GM19025 (cell line): ENCODE measurements at regions not wholly inside any gene's neighbourhood (a gene's known extent, or its start where the extent isn't known, plus 50 kb on each side); places are given as distances from the start of the nearest gene placed in this dataset.

Experiments
- ATAC-seq: cut with Tn5 transposase; IDR thresholded peaks from one replicate; pipeline ENCODE4 v1.9.1; 2021; ENCODE audit warnings: mild to moderate bottlenecking, low read depth, moderate library complexity; ENCODE audit not compliant: unreplicated experiment

DNA sequence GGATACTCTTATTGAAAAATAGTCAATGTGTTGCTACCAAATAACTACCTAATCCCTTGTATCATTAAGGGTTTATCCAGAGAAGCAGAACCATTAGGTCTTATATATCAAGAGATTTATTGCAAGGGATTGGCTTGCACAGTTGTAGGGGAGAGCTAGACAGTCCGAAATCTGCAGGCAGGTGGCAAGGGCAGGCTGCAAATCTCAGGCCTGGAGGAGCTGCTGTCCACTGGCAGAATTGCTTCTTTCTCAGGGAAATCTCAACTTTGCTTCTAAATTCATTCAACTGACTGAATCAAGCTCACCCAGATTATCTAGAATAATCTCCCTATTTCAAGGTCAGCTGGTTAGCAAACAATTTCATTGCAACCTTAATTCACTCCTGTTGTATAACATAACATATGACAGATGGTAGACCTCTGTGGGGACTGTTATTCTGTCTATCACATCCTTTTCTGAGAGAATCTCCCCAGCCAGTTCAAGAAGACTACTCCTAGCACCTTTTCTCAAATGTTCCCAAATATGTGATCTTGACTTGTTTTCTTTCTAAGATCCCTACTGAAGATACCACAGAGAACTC is 194.2 kb downstream of the NHLRC3 start:
- ATAC-seq, result no peak

DNA sequence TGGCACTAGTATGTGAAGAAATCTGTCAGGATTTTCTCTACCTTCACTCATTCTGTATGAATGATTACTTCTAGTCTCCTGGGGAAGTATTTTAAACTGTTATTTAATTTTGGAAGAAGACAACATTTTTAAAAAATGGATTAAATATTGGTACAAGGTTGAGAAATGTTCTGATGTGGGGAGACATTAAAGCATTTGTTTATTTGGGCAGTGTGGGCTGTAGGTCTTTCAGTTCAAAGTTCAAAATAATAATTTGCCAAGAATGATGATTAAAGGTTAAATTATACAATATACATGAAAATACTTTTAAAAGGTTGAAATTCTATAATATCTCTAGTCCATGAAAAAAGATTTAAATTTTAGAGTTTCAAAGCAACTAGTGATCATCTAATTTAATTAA is 194.7 kb downstream of the NHLRC3 start:
- ATAC-seq, result no peak

DNA sequence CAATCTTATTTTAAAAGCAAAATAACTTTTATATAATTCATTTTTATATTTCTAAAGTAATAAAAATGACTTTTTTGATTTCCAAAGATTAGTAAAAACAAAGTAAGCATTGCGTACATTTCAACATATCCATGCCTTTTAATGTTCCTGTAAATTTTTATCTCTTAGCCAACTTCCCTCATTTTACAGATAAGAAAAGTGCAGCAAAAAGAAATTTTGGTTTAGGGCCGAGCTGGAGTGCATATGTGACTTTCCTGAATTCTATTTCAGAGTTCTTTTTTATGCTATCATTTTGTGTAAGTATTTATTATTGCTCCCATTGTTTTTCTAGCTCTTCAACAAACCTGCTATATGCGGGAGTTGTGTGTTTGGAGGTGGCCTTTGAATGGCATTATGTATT is 195.3 kb downstream of the NHLRC3 start:
- ATAC-seq, result no peak

DNA sequence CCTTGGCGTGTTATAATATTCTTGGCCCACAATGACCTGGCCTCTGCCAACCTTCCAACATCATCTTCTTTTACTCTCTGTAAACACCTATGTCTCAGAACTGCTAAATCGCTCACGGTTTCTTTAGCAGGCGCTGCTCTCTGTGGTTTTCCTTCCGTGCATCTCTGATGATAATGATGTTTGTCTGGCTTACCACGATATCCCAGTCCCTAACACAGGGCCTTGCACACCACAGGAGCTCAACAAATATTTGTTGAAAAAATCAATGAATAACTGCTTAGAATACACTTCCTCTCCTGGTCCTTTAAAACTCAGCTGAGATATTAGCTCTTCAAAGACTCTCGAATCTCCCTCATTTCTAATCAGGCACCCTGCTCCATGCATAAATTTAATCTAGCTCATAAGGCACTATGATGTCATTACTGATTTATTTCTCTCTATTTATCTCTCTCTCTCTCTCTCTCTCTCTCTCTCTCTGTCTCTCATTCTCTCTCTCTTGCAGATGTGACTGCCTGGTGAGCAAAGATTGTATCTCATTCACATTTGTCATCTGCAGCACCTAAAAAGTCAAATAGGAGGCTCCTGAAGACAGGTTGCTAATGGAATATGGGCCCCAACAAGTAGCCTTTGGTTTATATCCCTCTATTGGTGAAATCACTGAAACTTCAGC is 206.4 kb downstream of the NHLRC3 start:
- no peak for ATAC-seq

DNA sequence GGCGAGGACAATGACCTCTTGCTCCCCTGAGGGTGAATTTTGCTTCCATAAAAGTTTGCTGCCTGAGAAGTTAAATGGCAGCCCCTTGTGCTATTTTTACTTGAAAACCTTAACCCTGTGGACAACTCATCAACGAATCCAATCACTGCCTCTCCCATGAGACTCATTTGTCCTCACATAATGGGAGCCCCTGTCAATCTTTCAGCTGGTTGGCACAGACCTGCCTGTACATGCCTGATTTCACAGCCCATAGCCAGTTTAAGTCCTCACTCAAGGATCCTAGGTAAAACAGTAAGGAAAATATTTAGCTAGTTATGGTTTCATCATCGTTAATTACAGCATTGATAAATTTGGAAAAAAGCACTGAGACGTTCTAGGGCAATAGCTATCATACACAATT is 207.4 kb downstream of the NHLRC3 start:
- ATAC-seq, result no peak

DNA sequence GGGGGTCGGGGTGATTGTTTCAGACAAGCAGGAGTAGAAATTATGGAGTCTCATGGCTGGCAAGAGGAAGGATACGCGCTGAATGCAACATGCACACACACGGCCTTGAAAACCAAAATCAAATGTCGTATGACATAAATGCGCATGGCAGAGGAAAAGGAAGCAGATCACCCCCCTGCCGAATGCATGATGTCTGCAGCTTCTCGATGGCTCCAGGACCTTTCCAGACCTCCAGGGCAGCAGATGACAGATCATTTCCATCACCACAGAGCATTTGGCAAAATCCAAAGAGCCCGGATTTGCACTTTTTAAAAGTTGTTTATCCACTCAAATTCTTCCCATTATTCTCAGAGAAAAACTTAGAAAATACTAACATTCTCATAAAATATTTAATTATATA is 211.7 kb downstream of the NHLRC3 start:
- ATAC-seq, result no peak

DNA sequence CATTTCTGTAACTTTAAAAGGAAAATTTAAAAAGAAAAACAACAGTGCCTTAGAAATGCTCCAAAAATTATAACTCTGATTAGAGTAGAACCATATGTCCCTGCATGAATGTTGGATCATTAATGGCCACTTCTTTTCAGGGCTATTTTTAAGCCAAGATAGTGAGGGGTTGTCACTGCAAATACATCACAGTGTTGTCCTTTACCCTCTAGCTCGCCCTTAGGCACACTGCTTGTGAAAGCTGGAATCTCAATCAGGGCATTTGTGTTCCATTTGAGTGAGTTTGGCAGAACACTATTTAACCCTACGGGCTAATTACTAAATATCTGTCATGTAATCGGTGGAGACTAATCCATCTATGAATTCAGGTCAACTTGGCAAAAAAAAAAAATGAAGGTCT is 212.2 kb downstream of the NHLRC3 start:
- ATAC-seq, result no peak

DNA sequence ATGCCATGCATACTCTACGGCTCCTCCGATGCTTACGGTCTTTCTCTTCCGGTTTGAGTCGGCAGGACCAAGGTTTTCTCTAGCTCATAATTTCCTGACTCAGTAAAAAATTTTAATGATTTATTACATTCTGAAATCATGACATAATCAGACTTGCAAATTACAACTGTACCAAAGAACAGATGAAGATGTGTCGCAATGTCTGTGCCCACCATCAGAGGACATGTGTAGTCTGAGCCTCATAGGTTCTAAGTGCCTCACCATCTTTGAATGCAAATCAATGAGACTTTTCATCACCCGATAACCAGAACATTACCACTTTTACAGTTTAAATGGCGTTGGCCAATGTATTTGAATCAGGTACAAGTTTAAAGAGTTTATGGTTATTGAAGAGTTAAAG is 213.1 kb downstream of the NHLRC3 start:
- no peak for ATAC-seq

DNA sequence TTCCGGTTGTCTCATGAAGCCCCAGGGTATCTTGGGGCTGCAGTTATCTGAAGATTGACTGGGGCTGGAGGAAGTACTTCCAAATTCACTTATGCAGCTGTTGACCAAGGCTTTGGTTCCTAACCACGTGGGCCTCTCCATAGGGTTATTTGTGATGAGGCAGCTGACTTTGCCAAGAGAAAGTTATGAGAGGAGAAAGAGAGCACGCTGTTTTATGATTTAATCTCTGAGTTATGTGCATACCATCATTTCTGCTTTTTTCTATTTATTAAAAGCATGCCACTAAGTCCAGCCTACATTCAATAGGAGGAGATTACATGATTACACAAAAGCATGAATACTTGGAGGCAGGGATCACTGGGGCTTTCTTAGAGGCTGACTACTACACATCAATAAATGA is 215.5 kb downstream of the NHLRC3 start:
- ATAC-seq, result no peak

DNA sequence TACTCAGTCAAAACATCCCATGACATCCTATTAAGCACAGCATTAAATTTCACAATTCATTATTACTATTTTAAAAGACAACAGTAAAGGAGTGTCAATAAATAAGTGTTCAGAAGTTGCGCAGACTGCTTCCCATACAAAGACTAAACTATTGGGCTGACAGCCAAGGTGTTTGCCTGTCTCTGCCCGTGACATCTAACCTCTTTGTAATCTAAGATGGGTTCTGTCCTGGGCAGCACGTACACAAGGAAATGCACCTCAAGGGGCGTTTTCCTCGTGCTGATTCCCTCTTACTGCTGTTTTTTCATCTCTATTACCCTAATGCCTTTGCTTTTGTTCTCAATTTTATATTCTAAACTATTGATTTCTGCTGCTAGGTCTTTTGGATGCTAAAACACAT is 216.3 kb downstream of the NHLRC3 start:
- ATAC-seq, result no peak

DNA sequence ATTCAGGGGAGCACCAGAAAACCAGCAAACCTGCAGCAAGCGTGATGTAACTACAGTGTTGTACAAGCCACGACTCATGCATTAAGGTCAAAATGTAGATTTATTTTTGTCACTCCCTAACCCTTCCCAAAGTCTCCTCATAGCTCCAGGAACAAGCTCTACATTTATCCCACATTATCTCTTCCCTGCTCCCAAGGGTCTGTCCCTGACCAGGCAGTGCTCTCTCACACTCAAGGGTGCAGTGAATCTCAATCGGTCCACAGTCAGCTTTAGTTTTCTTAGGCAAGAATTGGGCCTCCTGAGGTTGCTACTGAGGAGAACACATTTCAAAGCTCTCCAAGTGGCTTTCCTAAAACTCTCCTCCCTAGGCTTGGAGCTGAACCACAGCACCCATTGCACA is 219.4 kb downstream of the NHLRC3 start:
- ATAC-seq, result no peak

DNA sequence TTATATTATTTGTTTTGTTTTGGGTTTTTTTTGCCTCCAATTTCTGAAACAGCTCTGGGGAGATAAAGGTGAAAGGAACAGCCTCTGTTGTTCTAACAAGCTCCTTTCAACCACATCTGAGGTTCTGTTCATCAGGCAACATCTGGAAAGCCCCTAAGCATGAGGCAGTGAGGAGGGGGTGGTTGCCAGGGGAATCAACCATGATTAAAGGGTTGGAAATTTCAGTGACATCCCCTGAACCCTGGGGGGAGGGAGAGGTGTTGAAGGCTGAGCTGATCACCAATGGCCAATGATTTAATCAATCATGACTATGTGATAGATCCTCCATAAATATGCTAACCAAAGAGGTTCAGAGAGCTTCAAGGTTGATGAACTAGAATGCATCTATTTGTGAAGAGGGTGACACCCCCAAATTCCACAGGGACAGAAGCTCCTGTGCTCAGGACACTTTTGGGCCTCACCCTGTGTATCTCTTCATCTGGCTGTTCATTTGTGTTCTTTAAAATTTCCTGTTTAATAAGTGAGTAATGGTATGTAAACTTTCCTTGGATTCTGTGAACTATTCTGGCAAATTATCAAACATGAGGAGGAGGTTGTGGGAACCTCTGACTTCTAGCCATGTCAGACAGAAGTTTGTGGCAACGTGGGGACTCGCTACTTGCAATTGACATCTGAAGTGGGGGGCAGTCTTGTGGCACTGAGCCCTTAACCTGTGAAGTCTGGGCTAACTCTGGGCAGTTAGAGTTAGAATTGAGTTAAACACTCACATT is 221.3 kb downstream of the NHLRC3 start:
- ATAC-seq, result no peak

DNA sequence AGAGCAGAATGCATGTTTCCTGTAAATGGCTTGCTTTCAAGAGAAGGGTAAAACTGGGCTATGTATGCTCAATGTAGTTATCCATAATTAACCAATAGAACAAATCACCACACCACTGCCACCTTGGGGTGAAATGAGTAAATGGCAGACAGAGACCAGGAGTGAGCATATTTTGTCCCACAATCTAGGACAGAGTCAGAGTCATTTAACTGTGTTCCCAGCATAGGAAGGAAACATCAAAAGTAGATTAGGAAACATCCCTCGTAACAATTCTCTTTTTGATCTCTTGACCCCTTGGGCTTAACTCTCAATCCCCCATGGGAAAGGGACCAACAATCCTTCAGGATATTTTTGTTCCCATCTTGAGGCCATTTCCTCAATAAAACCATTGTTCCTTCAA is 224.8 kb downstream of the NHLRC3 start:
- peak; percentile 74 for ATAC-seq

DNA sequence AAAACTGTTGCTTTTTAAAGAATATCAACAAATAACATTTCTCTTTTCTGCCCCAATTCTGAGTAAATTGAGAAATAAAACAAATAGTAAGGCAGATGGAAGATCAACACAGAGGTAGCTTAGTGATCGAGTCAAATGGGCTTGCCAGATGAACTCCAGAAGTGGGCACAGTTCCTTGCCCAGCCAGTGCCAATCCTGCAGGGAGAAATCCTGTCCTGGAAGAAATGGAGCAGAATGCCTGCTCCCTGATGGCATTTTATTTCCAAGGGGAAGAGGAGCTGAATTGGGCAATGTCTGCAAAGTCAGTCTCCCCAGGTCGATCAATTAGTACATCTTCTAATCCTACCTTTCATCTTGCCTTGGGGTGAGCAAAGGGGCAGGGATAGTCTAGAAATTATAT is 225.3 kb downstream of the NHLRC3 start:
- no peak for ATAC-seq

DNA sequence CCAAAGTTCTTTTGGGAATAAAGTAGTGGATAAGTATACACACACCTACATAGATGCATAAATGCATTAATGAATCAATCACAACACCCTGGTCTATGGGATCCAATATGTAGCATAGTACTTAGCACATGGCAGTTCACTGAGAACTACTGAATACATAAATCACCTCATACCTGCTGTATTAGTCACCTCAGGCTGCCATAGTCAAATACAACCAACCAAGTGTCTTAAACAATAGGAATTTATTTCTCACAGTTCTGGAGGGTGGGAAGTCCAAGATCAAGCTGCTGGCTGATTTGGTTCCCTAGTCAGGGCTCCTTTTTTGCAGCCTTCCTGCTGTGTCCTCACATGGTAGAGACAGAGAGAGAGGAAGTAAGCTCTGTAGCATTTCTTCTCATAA is 228.2 kb downstream of the NHLRC3 start:
- no peak for ATAC-seq

DNA sequence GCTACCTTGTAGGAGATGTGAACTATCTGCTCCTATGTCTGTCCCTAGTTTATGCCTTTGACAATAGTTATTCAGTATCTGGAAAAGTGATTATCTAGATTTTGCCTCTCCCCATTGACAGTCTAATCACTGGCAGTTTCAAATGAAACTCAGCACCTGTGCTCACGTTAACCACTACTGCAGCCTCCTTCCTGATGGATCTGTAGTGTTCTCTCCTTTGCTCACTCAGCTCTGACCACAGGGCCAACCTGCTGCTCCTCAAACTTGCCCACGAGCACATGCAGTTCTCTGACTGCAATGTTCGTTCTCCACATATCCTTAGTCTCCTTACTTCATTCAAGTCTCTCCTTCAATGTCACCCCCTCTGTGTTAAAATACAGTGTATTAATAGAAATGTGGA is 230.1 kb downstream of the NHLRC3 start:
- no peak for ATAC-seq

DNA sequence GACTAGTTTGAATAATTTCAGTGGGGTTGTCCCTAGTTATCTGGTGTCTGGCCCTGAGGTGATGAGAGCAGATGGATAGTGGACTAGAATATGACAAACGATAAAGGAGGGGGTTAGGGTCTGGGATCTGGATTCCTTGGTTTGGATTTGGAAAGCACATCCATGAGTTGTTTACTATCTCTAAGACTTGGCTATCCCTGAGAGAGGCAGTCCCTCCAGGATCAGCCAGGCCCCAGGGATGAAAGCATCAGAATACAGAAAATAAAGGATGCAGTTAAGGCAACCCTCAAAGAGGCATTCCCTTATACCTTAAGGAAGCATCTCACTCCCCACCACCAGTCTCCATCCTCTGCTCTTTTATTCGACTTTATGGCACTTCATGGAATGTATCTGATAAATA is 230.7 kb downstream of the NHLRC3 start:
- no peak for ATAC-seq

DNA sequence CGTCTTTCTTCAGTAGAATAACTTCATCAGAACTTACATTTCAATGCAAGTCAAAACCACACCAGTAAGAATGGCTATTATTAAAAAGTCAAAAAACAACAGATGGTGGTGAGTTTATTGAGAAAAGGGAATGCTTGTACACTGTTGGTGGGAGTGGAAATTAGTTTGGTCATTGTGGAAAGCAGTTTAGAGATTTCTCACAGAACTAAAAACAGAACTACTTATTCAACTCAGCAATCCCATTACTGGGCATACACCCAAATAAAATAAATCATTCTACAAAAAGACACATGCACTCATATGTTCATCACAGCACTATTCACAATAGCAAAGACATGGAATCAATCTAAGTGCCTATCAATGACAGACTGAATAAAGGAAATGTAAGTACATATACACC is 231.2 kb downstream of the NHLRC3 start:
- ATAC-seq, result no peak

DNA sequence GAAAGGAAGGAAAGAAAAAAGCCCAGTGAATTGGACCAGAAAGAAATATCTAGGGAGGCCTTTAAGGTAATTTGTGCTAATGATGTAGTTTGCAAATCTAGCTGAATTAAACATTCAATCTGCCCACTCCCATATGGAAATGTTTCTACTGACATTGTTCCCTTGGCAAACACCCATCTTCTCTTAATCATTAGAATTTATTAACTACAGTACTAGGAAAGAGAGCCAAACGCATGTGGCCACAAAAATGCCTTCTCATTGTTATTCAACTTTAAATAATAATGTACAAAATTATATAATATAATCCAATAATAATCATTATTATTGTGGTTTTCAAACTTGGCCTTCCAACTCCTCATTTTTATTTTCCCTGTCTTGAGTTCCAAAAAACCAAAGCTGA is 234.7 kb downstream of the NHLRC3 start:
- ATAC-seq, result no peak

DNA sequence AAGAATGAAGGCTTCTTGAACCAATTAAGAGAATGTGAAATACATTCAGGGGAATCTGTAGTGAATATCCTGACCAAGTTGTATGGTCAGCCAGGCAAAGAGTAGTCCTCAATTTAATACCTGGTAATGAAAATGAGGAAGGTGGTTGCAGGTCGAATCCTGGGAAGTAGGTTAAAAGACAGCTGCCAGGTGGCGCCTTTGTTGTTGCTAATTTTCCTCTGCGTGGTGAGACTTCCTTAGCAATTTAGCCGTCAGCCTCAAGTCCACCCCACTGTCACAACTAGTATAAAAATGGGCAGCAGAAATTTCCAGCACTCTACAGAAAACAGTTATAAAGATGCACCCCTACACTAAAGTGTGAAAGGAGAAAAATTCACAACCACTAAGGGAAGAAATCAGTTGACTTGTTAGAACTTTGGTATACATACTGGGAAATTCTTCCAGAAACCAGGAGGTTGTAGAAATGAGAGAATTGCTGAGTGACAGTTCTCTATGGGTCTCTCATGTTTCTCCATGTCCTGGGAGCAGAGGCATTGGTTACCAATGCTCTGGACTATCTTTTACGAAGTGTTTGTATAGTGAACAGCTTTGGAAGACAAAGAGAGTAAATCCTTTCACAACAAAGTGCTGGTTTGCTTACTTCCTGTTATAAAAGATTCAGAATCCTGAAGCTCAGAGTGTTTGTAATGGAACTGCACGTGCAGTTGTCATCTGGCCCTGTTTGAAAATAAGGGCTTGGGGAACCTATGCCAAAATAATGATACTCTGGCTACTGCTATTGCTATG is 235.9 kb downstream of the NHLRC3 start:
- ATAC-seq, result no peak

DNA sequence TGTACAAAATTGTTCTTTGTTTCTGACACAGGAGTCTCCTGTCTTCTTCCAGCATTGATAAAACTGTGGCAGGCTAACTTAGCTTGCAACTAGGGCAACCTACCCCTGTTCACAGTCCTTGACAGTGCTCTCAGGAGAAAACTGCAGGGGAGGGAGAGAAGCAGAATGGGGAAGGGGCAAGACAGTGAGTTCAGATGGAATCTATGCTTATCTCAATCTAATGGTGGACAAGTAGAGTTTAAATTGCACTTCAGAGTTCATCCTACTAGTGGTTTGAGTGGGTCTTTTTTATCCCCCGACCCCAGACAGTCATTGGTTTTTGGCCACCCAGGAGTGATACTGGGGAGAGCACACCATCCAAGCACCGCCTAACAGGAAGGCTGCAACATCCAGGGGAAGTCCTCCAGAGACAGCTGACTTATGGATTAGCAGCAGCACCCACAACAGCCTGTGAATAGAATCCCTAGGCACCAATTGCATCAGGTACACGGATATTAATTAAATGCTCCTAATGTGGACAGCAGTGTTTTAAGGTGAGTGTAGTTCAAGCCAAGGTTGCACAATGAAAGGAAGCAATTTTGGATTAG is 236.6 kb downstream of the NHLRC3 start:
- ATAC-seq, result no peak
